ENCODE measurements at regions not wholly inside any gene's neighbourhood (a gene's known extent, or its start where the extent isn't known, plus 50 kb on each side); places are given as distances from the start of the nearest gene placed in this dataset.

- TF ChIP-seq CTCF (IDR thresholded peaks at IDR 0.05 in 4 of 5, conservative IDR thresholded peaks at IDR 0.05 in 1 of 5): no peak
- no peak for TF ChIP-seq POLR2A (IDR thresholded peaks at IDR 0.05)
Observed at GRCh38 chr2:136532171-136532570, 233.2 kb upstream of the THSD7B start.
